ENCODE measurements at regions not wholly inside any gene's neighbourhood (a gene's known extent, or its start where the extent isn't known, plus 50 kb on each side); places are given as distances from the start of the nearest gene placed in this dataset.

DNA sequence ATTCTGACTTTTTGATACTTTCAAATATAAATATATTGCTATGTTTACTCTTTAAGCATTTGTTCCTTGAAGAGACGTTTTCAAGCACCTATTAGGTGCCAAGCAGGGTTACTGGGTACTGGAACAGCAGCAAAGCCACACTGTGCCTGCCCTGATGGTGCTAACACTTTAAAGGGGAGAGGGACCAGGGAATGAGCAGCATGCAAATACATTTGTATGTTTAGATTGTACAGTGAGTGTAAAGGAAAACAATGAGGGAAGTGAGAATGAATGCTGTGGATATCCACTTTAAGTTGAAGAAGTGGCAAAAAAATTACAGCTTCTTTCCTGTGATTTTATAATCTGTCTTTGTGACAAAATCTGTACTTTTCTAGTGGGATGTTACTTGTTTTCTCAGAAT, 400.2 kb upstream of the ATP11B start:
- in situ Hi-C loops (cut with HindIII; ENCODE audit: low pct_ligation_motif_present, low sequenced_read_pairs): no loop called here
- Histone ChIP-seq H3K27me3 (replicated peaks) (no peaks in the 10 kb centered on the region), H3K27ac (no peak overlapping the region), H3K4me3 (ENCODE audit: low read depth, low read length) (no peak overlapping the region), H3K36me3 (replicated peaks) (no peaks in the 10 kb centered on the region)
- TF ChIP-seq, protein P1, sequence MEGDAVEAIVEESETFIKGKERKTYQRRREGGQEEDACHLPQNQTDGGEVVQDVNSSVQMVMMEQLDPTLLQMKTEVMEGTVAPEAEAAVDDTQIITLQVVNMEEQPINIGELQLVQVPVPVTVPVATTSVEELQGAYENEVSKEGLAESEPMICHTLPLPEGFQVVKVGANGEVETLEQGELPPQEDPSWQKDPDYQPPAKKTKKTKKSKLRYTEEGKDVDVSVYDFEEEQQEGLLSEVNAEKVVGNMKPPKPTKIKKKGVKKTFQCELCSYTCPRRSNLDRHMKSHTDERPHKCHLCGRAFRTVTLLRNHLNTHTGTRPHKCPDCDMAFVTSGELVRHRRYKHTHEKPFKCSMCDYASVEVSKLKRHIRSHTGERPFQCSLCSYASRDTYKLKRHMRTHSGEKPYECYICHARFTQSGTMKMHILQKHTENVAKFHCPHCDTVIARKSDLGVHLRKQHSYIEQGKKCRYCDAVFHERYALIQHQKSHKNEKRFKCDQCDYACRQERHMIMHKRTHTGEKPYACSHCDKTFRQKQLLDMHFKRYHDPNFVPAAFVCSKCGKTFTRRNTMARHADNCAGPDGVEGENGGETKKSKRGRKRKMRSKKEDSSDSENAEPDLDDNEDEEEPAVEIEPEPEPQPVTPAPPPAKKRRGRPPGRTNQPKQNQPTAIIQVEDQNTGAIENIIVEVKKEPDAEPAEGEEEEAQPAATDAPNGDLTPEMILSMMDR (IDR thresholded peaks at IDR 0.05; ENCODE audit: low read depth, low read length, missing control alignments): no peak
- no peak for DNase-seq

DNA sequence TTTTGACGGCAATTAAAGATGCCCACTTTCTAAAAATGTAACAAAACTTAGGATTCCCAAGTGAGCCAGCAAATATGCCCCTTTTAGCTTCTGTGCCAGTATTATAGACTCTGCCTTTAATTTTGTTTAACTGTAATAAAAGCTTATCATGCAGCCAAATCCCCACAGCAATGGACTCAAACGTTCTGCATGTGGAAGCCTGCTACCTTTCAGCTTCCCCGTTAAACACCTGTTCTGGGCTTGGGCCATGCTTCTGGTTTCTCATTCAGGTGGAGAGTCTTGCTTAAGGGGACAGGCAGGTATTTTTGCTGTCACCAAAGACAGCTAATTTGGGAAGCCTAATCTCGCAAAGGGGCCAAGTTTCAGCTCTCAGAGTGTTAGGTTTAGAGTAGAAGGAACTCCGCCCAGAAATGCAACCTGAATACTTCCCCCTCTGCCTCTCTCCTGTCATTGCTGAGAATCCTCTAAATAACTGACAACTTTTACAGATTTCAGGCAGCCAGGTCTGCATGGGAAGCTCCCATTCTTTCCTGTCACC, 399.4 kb upstream of the ATP11B start:
- TF ChIP-seq, protein P1 (IDR thresholded peaks at IDR 0.05; ENCODE audit: low read depth, low read length, missing control alignments): no peak
- Histone ChIP-seq H3K36me3 (replicated peaks) (no peaks in the 10 kb centered on the region), H3K27ac (no peak overlapping the region), H3K4me3 (ENCODE audit: low read depth, low read length) (no peak overlapping the region), H3K27me3 (replicated peaks) (no peaks in the 10 kb centered on the region)
- no peak for DNase-seq
- in situ Hi-C loops (cut with HindIII; ENCODE audit: low pct_ligation_motif_present, low sequenced_read_pairs): no loop called here

DNA sequence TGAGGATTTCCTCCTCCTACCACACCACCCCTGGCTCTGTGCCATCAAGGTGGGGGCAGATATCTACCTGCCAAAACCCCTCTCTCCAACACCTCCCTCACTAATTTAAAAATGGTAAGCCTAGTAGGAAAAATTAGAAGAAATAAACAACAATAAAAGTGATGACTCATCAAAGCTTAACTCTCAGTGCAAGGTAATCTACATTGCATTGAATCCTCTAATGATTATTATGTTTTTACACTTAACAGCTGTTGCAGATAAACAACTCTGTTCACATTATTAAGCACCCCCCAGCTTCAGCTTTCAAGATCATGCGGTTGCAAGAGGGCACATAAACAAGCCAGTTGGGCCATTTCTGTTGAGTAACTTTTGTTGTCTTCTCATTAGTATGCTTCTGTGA, 396.1 kb upstream of the ATP11B start:
- DNase-seq: no peak
- H3K27ac ChIP-seq: no peak overlapping the region
- in situ Hi-C loops (cut with HindIII; ENCODE audit: low pct_ligation_motif_present, low sequenced_read_pairs): no loop called here
- no peaks in the 10 kb centered on the region for H3K36me3 ChIP-seq (replicated peaks)
- no peaks in the 10 kb centered on the region for H3K27me3 ChIP-seq (replicated peaks)
- TF ChIP-seq, protein P1 (IDR thresholded peaks at IDR 0.05; ENCODE audit: low read depth, low read length, missing control alignments): no peak
- H3K4me3 ChIP-seq (ENCODE audit: low read depth, low read length): no peak overlapping the region

DNA sequence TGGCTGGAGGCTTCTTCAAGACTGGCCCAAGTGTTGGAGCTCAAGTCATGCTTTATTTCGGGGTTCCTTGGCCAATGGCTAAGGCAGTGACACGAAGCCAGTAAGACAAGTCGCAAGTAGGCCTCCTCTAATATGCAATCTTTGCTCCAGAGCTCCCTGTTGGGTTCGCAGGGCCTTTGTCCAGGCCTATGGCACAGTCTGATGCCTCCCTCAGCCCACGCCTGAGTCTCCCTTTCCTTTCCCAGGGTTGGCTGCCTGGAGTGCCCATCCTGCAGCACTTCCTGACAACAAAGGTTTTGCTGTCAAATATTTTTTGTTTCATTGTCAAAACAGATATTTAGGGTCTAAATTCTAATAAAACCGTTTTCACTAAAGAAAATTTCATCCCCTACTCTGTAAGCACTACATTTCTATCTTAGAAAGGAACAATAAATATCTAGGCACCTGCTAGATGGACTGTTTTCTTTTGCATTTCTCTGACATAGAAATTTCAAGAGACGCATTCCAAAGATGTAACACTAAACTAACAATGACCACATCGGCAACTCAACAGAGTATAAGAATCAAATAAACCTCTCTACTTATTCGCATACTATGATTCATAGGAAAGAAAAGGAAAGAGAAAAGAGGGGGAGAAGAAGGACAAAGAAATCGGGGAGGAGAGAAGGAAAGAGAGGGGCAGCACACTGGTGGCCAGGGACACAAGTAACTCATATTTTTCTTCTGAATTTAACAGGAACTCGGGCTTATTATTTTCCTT, 393.1 kb upstream of the ATP11B start:
- H3K27me3 ChIP-seq (replicated peaks): no peaks in the 10 kb centered on the region
- no peak overlapping the region for H3K27ac ChIP-seq
- in situ Hi-C loops (cut with HindIII; ENCODE audit: low pct_ligation_motif_present, low sequenced_read_pairs): no loop called here
- DNase-seq: no peak
- H3K4me3 ChIP-seq (ENCODE audit: low read depth, low read length): no peak overlapping the region
- TF ChIP-seq, protein P1 (IDR thresholded peaks at IDR 0.05; ENCODE audit: low read depth, low read length, missing control alignments): no peak
- H3K36me3 ChIP-seq (replicated peaks): no peaks in the 10 kb centered on the region

DNA sequence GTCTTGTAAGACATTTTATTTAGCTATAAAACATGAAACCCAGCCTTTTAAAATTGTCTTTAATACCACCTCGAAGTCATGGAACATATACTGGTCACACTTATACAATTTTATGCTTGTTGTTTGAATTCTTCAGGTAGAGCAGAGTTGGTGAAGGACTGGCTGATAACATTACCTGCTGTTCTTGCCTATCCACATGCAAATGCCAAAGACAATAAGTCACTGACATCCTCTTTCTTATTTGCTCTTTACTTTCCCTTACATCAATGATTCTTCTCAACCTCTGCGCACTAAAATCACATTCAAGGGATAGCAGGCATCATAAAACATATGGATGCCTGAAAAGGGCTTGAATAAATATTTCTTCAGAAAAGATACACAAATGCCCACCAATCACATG, 392.5 kb upstream of the ATP11B start:
- no peaks in the 10 kb centered on the region for H3K36me3 ChIP-seq (replicated peaks)
- in situ Hi-C loops (cut with HindIII; ENCODE audit: low pct_ligation_motif_present, low sequenced_read_pairs): no loop called here
- TF ChIP-seq, protein P1 (IDR thresholded peaks at IDR 0.05; ENCODE audit: low read depth, low read length, missing control alignments): no peak
- no peak for DNase-seq
- no peaks in the 10 kb centered on the region for H3K27me3 ChIP-seq (replicated peaks)
- H3K4me3 ChIP-seq (ENCODE audit: low read depth, low read length): no peak overlapping the region
- H3K27ac ChIP-seq: no peak overlapping the region

DNA sequence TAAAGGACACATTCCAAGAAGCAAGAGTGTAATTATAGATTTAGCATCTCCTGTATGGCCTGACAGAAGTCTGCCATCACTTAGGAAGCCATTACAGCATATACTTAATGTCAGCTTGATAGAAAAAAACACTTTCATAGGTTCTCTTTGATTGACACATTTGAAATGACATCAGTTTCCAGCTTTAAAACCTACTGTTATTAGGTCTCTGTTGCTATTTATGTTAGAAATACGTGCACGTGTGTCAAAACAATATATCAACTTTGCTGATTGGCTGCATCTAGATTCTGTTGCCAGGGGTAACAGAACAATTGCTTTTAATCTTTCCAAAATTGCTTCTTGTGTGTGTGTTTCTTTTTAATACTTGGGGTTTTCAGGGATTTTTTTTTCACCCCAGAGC, 389.3 kb upstream of the ATP11B start:
- Histone ChIP-seq H3K27me3 (replicated peaks) (no peaks in the 10 kb centered on the region), H3K36me3 (replicated peaks) (no peaks in the 10 kb centered on the region), H3K4me3 (ENCODE audit: low read depth, low read length) (no peak overlapping the region), H3K27ac (no peak overlapping the region)
- in situ Hi-C loops (cut with HindIII; ENCODE audit: low pct_ligation_motif_present, low sequenced_read_pairs): no loop called here
- TF ChIP-seq, protein P1 (IDR thresholded peaks at IDR 0.05; ENCODE audit: low read depth, low read length, missing control alignments): no peak
- no peak for DNase-seq
